Astrocyte (in vitro differentiated cells and primary cell): ENCODE measurements at regions not wholly inside any gene's neighbourhood (a gene's known extent, or its start where the extent isn't known, plus 50 kb on each side); places are given as distances from the start of the nearest gene placed in this dataset.
"Not testable (repeated sequence)": the region's sequence is repeated elsewhere in the genome, so short reads cannot be mapped to it uniquely, and the experiment has no call there.

Source experiments
- DNase-seq: peaks from one replicate; pipeline ENCODE4 v3.0.0-alpha.2; 2010; ENCODE audit warnings: low read depth
- FAIRE-seq: peaks from 2 replicates; lab custom pipeline; 2011; peaks lifted over from hg19 to GRCh38; lab: Jason Lieb, UNC
- H2AFZ ChIP-seq: 2 replicates; pipeline ENCODE4 v1.6.0; 2012; ENCODE audit warnings: low read depth, low read length, inconsistent platforms
- H3K27ac ChIP-seq: 2 replicates; pipeline ENCODE4 v1.5.1; 2011; ENCODE audit warnings: low read depth, low read length, inconsistent platforms
- H3K27me3 ChIP-seq: 2 replicates; pipeline ENCODE4 v1.6.0; 2011; ENCODE audit warnings: low read length, inconsistent platforms; ENCODE audit not compliant: insufficient read depth
- H3K36me3 ChIP-seq: 2 replicates; pipeline ENCODE4 v1.5.1; 2011; ENCODE audit warnings: low read length, inconsistent platforms; ENCODE audit not compliant: insufficient read depth
- H3K4me1 ChIP-seq: 2 replicates; pipeline ENCODE4 v1.5.1; 2011; ENCODE audit warnings: low read length, inconsistent platforms; ENCODE audit not compliant: insufficient read depth
- H3K4me2 ChIP-seq: 2 replicates; pipeline ENCODE4 v1.6.0; 2012; ENCODE audit warnings: low read length, inconsistent platforms
- H3K4me3 ChIP-seq: 2 replicates; pipeline ENCODE4 v1.5.1; 2011; ENCODE audit warnings: low read depth, mild to moderate bottlenecking, low read length, inconsistent platforms; ENCODE audit not compliant: insufficient read depth
- H3K79me2 ChIP-seq: 2 replicates; pipeline ENCODE4 v1.6.0; 2012; ENCODE audit warnings: mild to moderate bottlenecking, low read length, inconsistent platforms; ENCODE audit not compliant: insufficient read depth
- H3K9ac ChIP-seq: 2 replicates; pipeline ENCODE4 v1.6.0; 2012; ENCODE audit warnings: mild to moderate bottlenecking, low read length, inconsistent platforms
- H3K9me3 ChIP-seq: 2 replicates; pipeline ENCODE4 v1.5.1; 2012; ENCODE audit warnings: low read depth, mild to moderate bottlenecking, low read length, inconsistent platforms; ENCODE audit not compliant: insufficient read depth
- H4K20me1 ChIP-seq: 2 replicates; pipeline ENCODE4 v1.6.0; 2012; ENCODE audit warnings: low read length, inconsistent platforms; ENCODE audit not compliant: insufficient read depth
- H3K27ac Mint-ChIP-seq: one replicate; pipeline ENCODE4 v1.8.0; 2021; ENCODE audit warnings: mild to moderate bottlenecking, mixed read lengths; ENCODE audit not compliant: unreplicated experiment
- H3K27me3 Mint-ChIP-seq: one replicate; pipeline ENCODE4 v1.8.0; 2021; ENCODE audit warnings: low read depth, mixed read lengths; ENCODE audit not compliant: unreplicated experiment
- H3K36me3 Mint-ChIP-seq: one replicate; pipeline ENCODE4 v1.8.0; 2021; ENCODE audit warnings: low read depth, mixed read lengths; ENCODE audit not compliant: unreplicated experiment
- H3K4me1 Mint-ChIP-seq: one replicate; pipeline ENCODE4 v1.8.0; 2021; ENCODE audit warnings: low read depth, mixed read lengths; ENCODE audit not compliant: unreplicated experiment
- H3K4me3 Mint-ChIP-seq: one replicate; pipeline ENCODE4 v1.8.0; 2021; ENCODE audit warnings: mild to moderate bottlenecking, moderate library complexity, mixed read lengths; ENCODE audit not compliant: unreplicated experiment
- H3K9me3 Mint-ChIP-seq: one replicate; pipeline ENCODE4 v1.8.0; 2021; ENCODE audit warnings: mild to moderate bottlenecking, mixed read lengths; ENCODE audit not compliant: unreplicated experiment
- CTCF ChIP-seq: IDR thresholded peaks from 2 replicates; pipeline ENCODE4 v1.5.1; 2011; ENCODE audit warnings: low read depth, mild to moderate bottlenecking, inconsistent platforms, low read length, moderate library complexity; ENCODE audit not compliant: insufficient read depth
- EZH2 ChIP-seq: IDR thresholded peaks from 2 replicates; pipeline ENCODE4 v1.6.1; 2012; ENCODE audit warnings: mild to moderate bottlenecking, low read length, inconsistent platforms; ENCODE audit not compliant: insufficient read depth

- Histone ChIP-seq H3K27ac (no peak overlapping the region), H3K27me3 (peaks cover 6% of the 10 kb centered on the region), H2AFZ (no peak overlapping the region), H3K4me2 (no peak overlapping the region), H3K79me2 (no peaks in the 10 kb centered on the region), H3K36me3 (no peaks in the 10 kb centered on the region), H4K20me1 (no peaks in the 10 kb centered on the region), H3K4me3 (no peak overlapping the region), H3K9me3 (peaks cover 19% of the 10 kb centered on the region), H3K9ac (no peak overlapping the region), H3K4me1 (no peaks in the 10 kb centered on the region)
- no peaks in the 10 kb centered on the region for H3K9me3 Mint-ChIP-seq
- H3K27ac Mint-ChIP-seq, result no peak overlapping the region
- H3K27me3 Mint-ChIP-seq, result peaks cover 14% of the 10 kb centered on the region
- FAIRE-seq, result no peak
- DNase-seq, result no peak
- TF ChIP-seq EZH2 (no peak), CTCF (no peak)
- H3K4me1 Mint-ChIP-seq, result no peaks in the 10 kb centered on the region
- H3K36me3 Mint-ChIP-seq, result no peaks in the 10 kb centered on the region
- no peak overlapping the region for H3K4me3 Mint-ChIP-seq
Observed at GRCh38 chr2:241984658-241985057, 115.1 kb downstream of the RTP5 start.

- H3K4me2 ChIP-seq, H2AFZ ChIP-seq, H3K4me3 ChIP-seq, H3K36me3 ChIP-seq, H3K79me2 ChIP-seq, H4K20me1 ChIP-seq, DNase-seq, H3K36me3 Mint-ChIP-seq, H3K27me3 ChIP-seq, H3K27ac ChIP-seq, FAIRE-seq, H3K27ac Mint-ChIP-seq, H3K9me3 Mint-ChIP-seq, H3K4me3 Mint-ChIP-seq, H3K4me1 ChIP-seq, H3K9ac ChIP-seq, H3K4me1 Mint-ChIP-seq: not testable (repeated sequence)
- peaks cover 14% of the 10 kb centered on the region for H3K27me3 Mint-ChIP-seq
- peaks cover 20% of the 10 kb centered on the region for H3K9me3 ChIP-seq
Observed at GRCh38 chr2:241985161-241985985, 115.8 kb downstream of the RTP5 start.

- H3K27me3 ChIP-seq, result peaks cover 6% of the 10 kb centered on the region
- no peak overlapping the region for H3K4me3 Mint-ChIP-seq
- H3K4me2 ChIP-seq, result no peak overlapping the region
- FAIRE-seq (no peak), DNase-seq (no peak)
- H3K36me3 ChIP-seq, result no peaks in the 10 kb centered on the region
- no peaks in the 10 kb centered on the region for H3K79me2 ChIP-seq
- H3K4me3 ChIP-seq, result no peak overlapping the region
- H3K9me3 Mint-ChIP-seq, result no peaks in the 10 kb centered on the region
- no peaks in the 10 kb centered on the region for H3K4me1 Mint-ChIP-seq
- no peaks in the 10 kb centered on the region for H3K36me3 Mint-ChIP-seq
- no peak overlapping the region for H3K9ac ChIP-seq
- H3K27me3 Mint-ChIP-seq, result peaks cover 14% of the 10 kb centered on the region
- H3K4me1 ChIP-seq, result no peaks in the 10 kb centered on the region
- H3K9me3 ChIP-seq, result peaks cover 24% of the 10 kb centered on the region
- no peak for TF ChIP-seq EZH2
- no peak for TF ChIP-seq CTCF
- no peaks in the 10 kb centered on the region for H4K20me1 ChIP-seq
- H3K27ac Mint-ChIP-seq, result no peak overlapping the region
- no peak overlapping the region for H3K27ac ChIP-seq
- no peak overlapping the region for H2AFZ ChIP-seq
Observed at GRCh38 chr2:241985986-241986329, 116.4 kb downstream of the RTP5 start.
